ENCODE measurements at regions not wholly inside any gene's neighbourhood (a gene's known extent, or its start where the extent isn't known, plus 50 kb on each side); places are given as distances from the start of the nearest gene placed in this dataset.

DNA sequence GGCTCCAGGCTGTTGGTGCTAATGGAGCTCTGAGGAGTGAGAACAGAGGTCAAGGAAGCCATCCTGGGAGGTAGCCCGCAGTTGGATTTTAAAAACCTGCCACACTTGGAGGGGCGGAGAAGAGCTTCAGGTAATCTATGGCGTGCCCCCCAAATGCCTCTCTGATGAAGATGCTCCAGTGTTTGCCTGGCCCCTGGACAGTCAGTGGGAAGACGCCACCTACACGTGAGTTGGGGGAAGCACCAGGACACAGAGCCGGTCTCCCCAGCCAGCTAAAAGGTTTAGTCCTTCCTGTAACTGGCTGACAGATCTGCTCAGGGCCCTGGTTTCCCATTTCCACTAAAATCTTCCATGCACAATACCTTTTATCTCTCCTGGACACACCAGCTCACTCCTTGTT is 225.0 kb downstream of the TTC32 start:
- CTCF ChIA-PET, result interaction anchor here (1.6 kb wide), 1 partner anchor 11 kb away, joined by 3 read pairs; no protein-coding TSS in a partner anchor
- no peak for TF ChIP-seq CTCF (IDR thresholded peaks at IDR 0.05; ENCODE audit: control extremely low read depth, extremely low read depth, low read depth, missing control alignments)
- POLR2A ChIA-PET, result no interaction called here
- no peak for DNase-seq (ENCODE audit: extremely low spot score)

GRCh38 chr2:19675856-19676460 is 225.8 kb downstream of the TTC32 start:
- POLR2A ChIA-PET, result no interaction called here
- CTCF ChIA-PET, result no interaction called here
- no peak for DNase-seq (ENCODE audit: extremely low spot score)
- no peak for TF ChIP-seq CTCF (IDR thresholded peaks at IDR 0.05; ENCODE audit: control extremely low read depth, extremely low read depth, low read depth, missing control alignments)

- no peak for TF ChIP-seq CTCF (IDR thresholded peaks at IDR 0.05; ENCODE audit: control extremely low read depth, extremely low read depth, low read depth, missing control alignments)
- ChIA-PET CTCF (interaction anchor here (1.5 kb wide), 2 partner anchors 9 to 25 kb away, joined by 3 read pairs; no protein-coding TSS in a partner anchor), POLR2A (no interaction called here)
- no peak for DNase-seq (ENCODE audit: extremely low spot score)
Observed at GRCh38 chr2:19675003-19675629, 226.7 kb downstream of the TTC32 start.

DNA sequence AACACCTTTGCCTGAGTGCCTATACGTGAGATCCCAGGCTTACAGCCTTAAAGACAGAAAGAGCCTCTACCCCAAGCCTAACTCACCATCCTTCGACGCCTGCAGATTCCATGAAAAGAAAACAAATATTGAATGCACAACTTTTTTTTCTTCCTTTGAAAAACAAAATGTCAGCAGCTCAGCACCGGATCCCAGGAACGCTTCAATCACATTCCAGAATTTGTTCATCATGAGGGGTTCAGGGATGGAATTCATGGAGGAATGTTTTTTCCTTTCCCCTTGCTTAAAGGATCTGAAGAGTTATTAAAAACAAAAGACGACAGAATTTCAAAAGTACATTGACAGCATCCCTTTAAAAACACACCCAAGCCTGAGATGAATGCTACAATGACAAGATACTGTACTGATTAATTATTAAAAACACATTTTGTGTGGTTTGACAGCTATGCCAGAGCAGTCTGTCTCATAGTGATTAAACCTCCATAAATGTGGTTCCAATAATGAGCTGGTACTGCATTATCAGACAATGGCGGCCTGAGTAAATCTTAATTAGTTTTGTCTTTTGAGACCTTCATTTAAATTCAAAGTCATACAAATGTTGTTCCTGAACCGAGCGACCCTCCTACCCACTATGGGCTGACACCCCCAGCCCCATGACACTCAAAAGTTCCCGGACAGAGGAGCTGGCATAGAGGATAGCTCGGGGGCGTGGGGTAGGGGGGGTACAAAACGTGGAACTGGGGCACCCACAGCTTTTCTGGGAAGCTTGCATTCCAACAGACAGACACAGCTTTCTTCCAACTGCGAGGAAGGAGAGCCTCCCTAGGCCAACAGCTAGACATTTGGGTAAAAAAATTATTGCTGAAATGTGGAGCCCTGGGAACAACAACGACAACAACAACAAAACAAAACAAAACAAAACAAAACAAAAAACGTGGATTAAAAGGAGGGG is 227.5 kb downstream of the TTC32 start:
- CTCF ChIA-PET, result interaction anchor here (1.1 to 1.5 kb wide), 3 partner anchors 9 to 26 kb away, joined by 3 to 4 read pairs (median 3); no protein-coding TSS in a partner anchor
- DNase-seq (ENCODE audit: extremely low spot score), result no peak

GRCh38 chr2:19673213-19673791 is 228.5 kb downstream of the TTC32 start:
- DNase-seq (ENCODE audit: extremely low spot score), result no peak
- CTCF ChIA-PET, result interaction anchor here (1.1 to 1.5 kb wide), 3 partner anchors 8 to 27 kb away, joined by 3 to 4 read pairs (median 3); no protein-coding TSS in a partner anchor
- POLR2A ChIA-PET, result no interaction called here
- TF ChIP-seq CTCF (IDR thresholded peaks at IDR 0.05; ENCODE audit: control extremely low read depth, extremely low read depth, low read depth, missing control alignments), result no peak

More for the DNA sequence above, 227.5 kb downstream of the TTC32 start:
- TF ChIP-seq CTCF (IDR thresholded peaks at IDR 0.05; ENCODE audit: control extremely low read depth, extremely low read depth, low read depth, missing control alignments), result no peak
- POLR2A ChIA-PET, result no interaction called here

GRCh38 chr2:19671916-19672315 is 229.9 kb downstream of the TTC32 start:
- DNase-seq (ENCODE audit: extremely low spot score), result no peak
- TF ChIP-seq CTCF (IDR thresholded peaks at IDR 0.05; ENCODE audit: control extremely low read depth, extremely low read depth, low read depth, missing control alignments), result no peak
- CTCF ChIA-PET, result no interaction called here
- POLR2A ChIA-PET, result no interaction called here

All from GM10248 (cell line).